ENCODE measurements at regions not wholly inside any gene's neighbourhood (a gene's known extent, or its start where the extent isn't known, plus 50 kb on each side); places are given as distances from the start of the nearest gene placed in this dataset.

DNA sequence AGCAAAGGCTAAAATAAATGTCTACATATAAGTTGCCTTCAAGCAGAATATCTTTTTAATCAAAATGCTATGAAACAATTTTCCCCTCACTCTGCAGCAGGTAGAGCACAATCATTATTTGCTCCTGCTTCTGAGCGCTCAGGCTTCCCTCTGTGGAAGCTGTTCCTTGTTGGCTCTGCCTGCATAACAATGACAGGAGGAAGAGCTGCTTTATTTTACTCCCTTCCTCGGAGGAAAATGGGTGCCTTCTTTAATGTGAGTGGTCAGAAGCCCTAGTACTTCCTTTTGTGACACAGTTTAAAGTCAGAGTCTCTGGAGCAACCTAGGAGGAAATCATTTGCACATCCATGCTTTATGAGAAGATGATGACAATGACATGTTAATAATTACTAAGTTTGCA, 492.1 kb downstream of the CDH8 start:
- TF ChIP-seq, protein P1, sequence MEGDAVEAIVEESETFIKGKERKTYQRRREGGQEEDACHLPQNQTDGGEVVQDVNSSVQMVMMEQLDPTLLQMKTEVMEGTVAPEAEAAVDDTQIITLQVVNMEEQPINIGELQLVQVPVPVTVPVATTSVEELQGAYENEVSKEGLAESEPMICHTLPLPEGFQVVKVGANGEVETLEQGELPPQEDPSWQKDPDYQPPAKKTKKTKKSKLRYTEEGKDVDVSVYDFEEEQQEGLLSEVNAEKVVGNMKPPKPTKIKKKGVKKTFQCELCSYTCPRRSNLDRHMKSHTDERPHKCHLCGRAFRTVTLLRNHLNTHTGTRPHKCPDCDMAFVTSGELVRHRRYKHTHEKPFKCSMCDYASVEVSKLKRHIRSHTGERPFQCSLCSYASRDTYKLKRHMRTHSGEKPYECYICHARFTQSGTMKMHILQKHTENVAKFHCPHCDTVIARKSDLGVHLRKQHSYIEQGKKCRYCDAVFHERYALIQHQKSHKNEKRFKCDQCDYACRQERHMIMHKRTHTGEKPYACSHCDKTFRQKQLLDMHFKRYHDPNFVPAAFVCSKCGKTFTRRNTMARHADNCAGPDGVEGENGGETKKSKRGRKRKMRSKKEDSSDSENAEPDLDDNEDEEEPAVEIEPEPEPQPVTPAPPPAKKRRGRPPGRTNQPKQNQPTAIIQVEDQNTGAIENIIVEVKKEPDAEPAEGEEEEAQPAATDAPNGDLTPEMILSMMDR (conservative IDR thresholded peaks at IDR 0.05; ENCODE audit: low read depth, low read length): no peak
- no peak overlapping the region for H3K4me3 ChIP-seq (ENCODE audit: low read length)
- DNase-seq (ENCODE audit: low read depth): no peak

DNA sequence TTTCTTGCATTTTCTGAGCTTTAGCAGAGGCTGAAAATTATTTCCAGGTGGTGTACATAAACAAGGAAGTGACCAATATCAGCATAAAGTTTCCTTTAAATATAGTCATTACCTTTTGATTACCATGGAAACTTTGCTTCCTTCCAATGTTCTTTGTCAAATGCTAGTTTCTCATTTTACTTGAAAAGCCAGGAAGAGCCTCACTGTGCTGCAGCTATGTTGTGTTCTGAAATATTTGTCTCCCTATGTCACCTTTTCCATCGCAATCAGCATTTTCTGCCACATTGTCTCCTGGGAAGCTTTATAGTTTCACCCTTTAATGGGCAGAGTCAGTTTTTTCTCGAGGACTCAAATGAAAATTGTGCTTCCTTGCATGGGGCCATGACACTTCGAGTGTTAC, 496.0 kb downstream of the CDH8 start:
- no peak for DNase-seq (ENCODE audit: low read depth)
- no peak overlapping the region for H3K4me3 ChIP-seq (ENCODE audit: low read length)
- TF ChIP-seq, protein P1 (conservative IDR thresholded peaks at IDR 0.05; ENCODE audit: low read depth, low read length): no peak

DNA sequence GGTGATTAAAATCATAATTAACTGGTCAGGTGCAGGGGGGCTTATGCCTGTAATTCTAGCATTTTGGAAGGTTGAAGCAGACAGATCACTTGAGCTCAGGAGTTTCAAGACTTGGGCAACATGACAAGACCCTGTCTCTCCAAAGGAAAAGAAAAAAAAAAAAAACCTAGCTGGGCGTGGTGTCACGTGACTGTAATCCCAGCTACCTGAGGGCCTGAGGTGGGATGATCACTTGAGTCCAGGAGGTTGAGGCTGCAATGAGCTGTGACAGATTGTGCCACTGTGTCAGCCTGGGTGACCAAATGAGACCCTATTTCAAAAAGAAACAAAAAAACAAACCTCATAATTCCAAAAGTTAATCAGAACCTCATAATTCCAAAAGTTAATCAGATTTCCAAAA, 505.5 kb downstream of the CDH8 start:
- H3K4me3 ChIP-seq (ENCODE audit: low read length): no peak overlapping the region
- DNase-seq (ENCODE audit: low read depth): no peak
- TF ChIP-seq, protein P1 (conservative IDR thresholded peaks at IDR 0.05; ENCODE audit: low read depth, low read length): no peak

DNA sequence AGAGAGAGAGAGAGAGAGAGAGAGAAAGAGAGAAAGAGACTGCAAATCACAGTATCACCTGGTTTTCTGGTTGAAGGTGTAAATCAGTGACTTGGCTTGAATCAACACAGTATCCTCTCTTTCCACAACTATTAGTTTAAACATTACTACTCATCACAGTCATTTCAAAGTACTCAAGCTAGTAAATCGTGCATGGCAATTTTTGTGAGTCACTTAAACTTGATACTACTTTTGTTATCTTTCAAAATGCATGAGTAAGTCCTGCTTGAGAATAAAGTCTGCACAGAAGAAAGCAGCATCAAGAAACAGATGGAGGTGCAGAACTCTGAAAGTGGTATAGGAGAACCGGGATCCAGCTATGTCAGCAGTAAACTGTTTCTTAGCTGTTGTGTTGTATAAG, 535.4 kb downstream of the CDH8 start:
- no peak for DNase-seq (ENCODE audit: low read depth)
- no peak overlapping the region for H3K4me3 ChIP-seq (ENCODE audit: low read length)
- TF ChIP-seq, protein P1 (conservative IDR thresholded peaks at IDR 0.05; ENCODE audit: low read depth, low read length): no peak

DNA sequence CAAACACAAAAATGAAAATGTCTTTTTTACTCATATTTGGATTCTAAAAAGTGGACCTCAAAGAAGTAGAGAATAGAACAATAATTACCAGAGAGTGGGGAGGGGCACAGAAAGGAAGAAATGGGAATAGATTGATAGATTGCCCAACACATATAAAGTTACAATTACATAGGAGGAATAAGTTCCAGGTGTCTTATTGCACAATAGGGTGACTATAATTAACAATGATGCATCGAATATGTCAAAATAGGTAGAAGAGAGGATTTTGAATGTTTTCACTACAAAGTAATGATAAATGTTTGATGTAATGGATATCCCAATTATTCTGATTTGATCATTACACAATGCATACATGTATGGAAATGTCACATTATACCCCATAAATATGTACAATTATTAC, 556.0 kb downstream of the CDH8 start:
- TF ChIP-seq, protein P1 (conservative IDR thresholded peaks at IDR 0.05; ENCODE audit: low read depth, low read length): no peak
- no peak for DNase-seq (ENCODE audit: low read depth)
- no peak overlapping the region for H3K4me3 ChIP-seq (ENCODE audit: low read length)

DNA sequence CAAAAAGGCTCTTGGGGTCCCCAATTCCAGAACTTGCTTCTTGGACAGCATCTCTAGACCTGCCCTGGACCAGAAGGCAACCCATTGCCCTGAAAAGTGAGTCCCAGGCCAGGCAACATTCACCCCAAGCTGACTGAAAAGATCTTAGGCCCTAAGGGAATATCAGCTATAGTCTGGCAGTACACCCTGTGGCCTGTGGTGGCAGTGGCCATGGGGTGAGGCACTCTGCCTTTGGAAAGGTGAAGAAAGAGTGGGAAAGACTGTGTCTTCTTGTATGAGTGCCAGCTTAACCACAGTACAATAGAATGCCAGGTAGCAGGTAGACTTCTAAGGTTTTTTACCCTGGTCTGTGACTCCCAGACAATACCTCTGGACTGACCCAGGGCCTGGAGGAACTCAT, 564.5 kb downstream of the CDH8 start:
- TF ChIP-seq, protein P1 (conservative IDR thresholded peaks at IDR 0.05; ENCODE audit: low read depth, low read length): no peak
- no peak for DNase-seq (ENCODE audit: low read depth)
- H3K4me3 ChIP-seq (ENCODE audit: low read length): no peak overlapping the region

DNA sequence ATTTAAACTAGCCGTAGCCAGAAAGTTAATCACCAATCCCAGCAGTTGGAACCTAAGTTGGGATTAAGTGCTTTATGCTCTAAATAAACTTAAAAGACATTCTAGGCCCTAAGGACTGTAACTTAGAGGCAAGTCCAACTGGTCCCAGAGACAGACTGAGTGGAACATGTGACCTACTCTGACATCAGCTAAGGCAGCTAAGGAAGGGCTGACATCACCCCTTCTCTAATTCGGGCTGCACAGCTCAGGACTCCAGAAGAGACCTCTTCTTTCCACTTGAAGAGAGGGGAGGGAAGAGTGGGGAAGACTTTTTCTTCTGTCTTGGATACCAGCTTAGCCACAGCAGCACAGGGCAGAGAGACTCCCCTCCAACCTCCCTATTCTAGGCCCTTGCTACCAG, 565.2 kb downstream of the CDH8 start:
- DNase-seq (ENCODE audit: low read depth): no peak
- TF ChIP-seq, protein P1 (conservative IDR thresholded peaks at IDR 0.05; ENCODE audit: low read depth, low read length): no peak
- H3K4me3 ChIP-seq (ENCODE audit: low read length): no peak overlapping the region
